ENCODE measurements at regions not wholly inside any gene's neighbourhood (a gene's known extent, or its start where the extent isn't known, plus 50 kb on each side); places are given as distances from the start of the nearest gene placed in this dataset.

GRCh38 chr18:57281519-57281918 is 70.8 kb upstream of the ST8SIA3 start:
- Histone ChIP-seq H3K9me3 (ENCODE audit: control insufficient read depth in 1 of 2, low read length in 2 of 2) (no peaks in the 10 kb centered on the region), H3K27ac (ENCODE audit: low read length) (no peak overlapping the region), H3K27me3 (ENCODE audit: low read depth, low read length) (no peaks in the 10 kb centered on the region), H3K4me3 (ENCODE audit: low read depth in 1 of 2, low read length in 2 of 2) (no peak overlapping the region), H3K36me3 (ENCODE audit: control insufficient read depth in 1 of 2, insufficient read depth in 2 of 2, low read length in 2 of 2) (no peaks in the 10 kb centered on the region), H3K4me1 (ENCODE audit: control insufficient read depth in 1 of 2, insufficient read depth in 2 of 2, low read length in 2 of 2) (no peaks in the 10 kb centered on the region)

GRCh38 chr18:57286949-57287348 is 65.4 kb upstream of the ST8SIA3 start:
- no peaks in the 10 kb centered on the region for H3K36me3 ChIP-seq (ENCODE audit: control insufficient read depth in 1 of 2, insufficient read depth in 2 of 2, low read length in 2 of 2)
- no peaks in the 10 kb centered on the region for H3K4me1 ChIP-seq (ENCODE audit: control insufficient read depth in 1 of 2, insufficient read depth in 2 of 2, low read length in 2 of 2)
- H3K27me3 ChIP-seq (ENCODE audit: low read depth, low read length): no peaks in the 10 kb centered on the region
- peaks cover 4% of the 10 kb centered on the region in 2 donors for H3K9me3 ChIP-seq (ENCODE audit: control insufficient read depth in 1 of 2, low read length in 2 of 2)
- H3K27ac ChIP-seq (ENCODE audit: low read length): no peak overlapping the region
- H3K4me3 ChIP-seq (ENCODE audit: low read depth in 1 of 2, low read length in 2 of 2): no peak overlapping the region

- Histone ChIP-seq H3K9me3 (ENCODE audit: control insufficient read depth in 1 of 2, low read length in 2 of 2) (peaks cover 4% of the 10 kb centered on the region in 2 donors), H3K4me1 (ENCODE audit: control insufficient read depth in 1 of 2, insufficient read depth in 2 of 2, low read length in 2 of 2) (no peaks in the 10 kb centered on the region)
Observed at GRCh38 chr18:57287766-57288165, 64.6 kb upstream of the ST8SIA3 start.

GRCh38 chr18:57294547-57294946 is 57.8 kb upstream of the ST8SIA3 start:
- Histone ChIP-seq H3K27me3 (ENCODE audit: low read depth, low read length) (no peaks in the 10 kb centered on the region), H3K4me1 (ENCODE audit: control insufficient read depth in 1 of 2, insufficient read depth in 2 of 2, low read length in 2 of 2) (no peaks in the 10 kb centered on the region)

More at GRCh38 chr18:57287766-57288165, 64.6 kb upstream of the ST8SIA3 start:
- Histone ChIP-seq H3K4me3 (ENCODE audit: low read depth in 1 of 2, low read length in 2 of 2) (no peak overlapping the region), H3K27me3 (ENCODE audit: low read depth, low read length) (no peaks in the 10 kb centered on the region), H3K36me3 (ENCODE audit: control insufficient read depth in 1 of 2, insufficient read depth in 2 of 2, low read length in 2 of 2) (no peaks in the 10 kb centered on the region), H3K27ac (ENCODE audit: low read length) (no peak overlapping the region)

GRCh38 chr18:57296336-57296735 is 56.0 kb upstream of the ST8SIA3 start:
- H3K4me3 ChIP-seq (ENCODE audit: low read depth in 1 of 2, low read length in 2 of 2): no peak overlapping the region
- H3K9me3 ChIP-seq (ENCODE audit: control insufficient read depth in 1 of 2, low read length in 2 of 2): no peaks in the 10 kb centered on the region
- no peak overlapping the region for H3K27ac ChIP-seq (ENCODE audit: low read length)
- H3K36me3 ChIP-seq (ENCODE audit: control insufficient read depth in 1 of 2, insufficient read depth in 2 of 2, low read length in 2 of 2): no peaks in the 10 kb centered on the region
- H3K4me1 ChIP-seq (ENCODE audit: control insufficient read depth in 1 of 2, insufficient read depth in 2 of 2, low read length in 2 of 2): no peaks in the 10 kb centered on the region
- H3K27me3 ChIP-seq (ENCODE audit: low read depth, low read length): no peaks in the 10 kb centered on the region

More at GRCh38 chr18:57294547-57294946, 57.8 kb upstream of the ST8SIA3 start:
- no peaks in the 10 kb centered on the region for H3K36me3 ChIP-seq (ENCODE audit: control insufficient read depth in 1 of 2, insufficient read depth in 2 of 2, low read length in 2 of 2)
- H3K27ac ChIP-seq (ENCODE audit: low read length): no peak overlapping the region
- H3K9me3 ChIP-seq (ENCODE audit: control insufficient read depth in 1 of 2, low read length in 2 of 2): no peaks in the 10 kb centered on the region
- H3K4me3 ChIP-seq (ENCODE audit: low read depth in 1 of 2, low read length in 2 of 2): no peak overlapping the region

GRCh38 chr18:57297306-57297705 is 55.1 kb upstream of the ST8SIA3 start:
- no peak overlapping the region for H3K27ac ChIP-seq (ENCODE audit: low read length)
- H3K27me3 ChIP-seq (ENCODE audit: low read depth, low read length): no peaks in the 10 kb centered on the region
- no peaks in the 10 kb centered on the region for H3K36me3 ChIP-seq (ENCODE audit: control insufficient read depth in 1 of 2, insufficient read depth in 2 of 2, low read length in 2 of 2)
- H3K4me1 ChIP-seq (ENCODE audit: control insufficient read depth in 1 of 2, insufficient read depth in 2 of 2, low read length in 2 of 2): no peaks in the 10 kb centered on the region
- H3K4me3 ChIP-seq (ENCODE audit: low read depth in 1 of 2, low read length in 2 of 2): no peak overlapping the region
- H3K9me3 ChIP-seq (ENCODE audit: control insufficient read depth in 1 of 2, low read length in 2 of 2): no peaks in the 10 kb centered on the region

- no peaks in the 10 kb centered on the region for H3K9me3 ChIP-seq (ENCODE audit: control insufficient read depth in 1 of 2, low read length in 2 of 2)
- no peaks in the 10 kb centered on the region for H3K27me3 ChIP-seq (ENCODE audit: low read depth, low read length)
- H3K27ac ChIP-seq (ENCODE audit: low read length): no peak overlapping the region
- H3K4me1 ChIP-seq (ENCODE audit: control insufficient read depth in 1 of 2, insufficient read depth in 2 of 2, low read length in 2 of 2): no peaks in the 10 kb centered on the region
- H3K36me3 ChIP-seq (ENCODE audit: control insufficient read depth in 1 of 2, insufficient read depth in 2 of 2, low read length in 2 of 2): no peaks in the 10 kb centered on the region
- no peak overlapping the region for H3K4me3 ChIP-seq (ENCODE audit: low read depth in 1 of 2, low read length in 2 of 2)
Observed at GRCh38 chr18:57299931-57300330, 52.4 kb upstream of the ST8SIA3 start.

- Histone ChIP-seq H3K4me1 (ENCODE audit: control insufficient read depth in 1 of 2, insufficient read depth in 2 of 2, low read length in 2 of 2) (no peaks in the 10 kb centered on the region), H3K27me3 (ENCODE audit: low read depth, low read length) (no peaks in the 10 kb centered on the region), H3K9me3 (ENCODE audit: control insufficient read depth in 1 of 2, low read length in 2 of 2) (no peaks in the 10 kb centered on the region), H3K27ac (ENCODE audit: low read length) (no peak overlapping the region), H3K4me3 (ENCODE audit: low read depth in 1 of 2, low read length in 2 of 2) (no peak overlapping the region), H3K36me3 (ENCODE audit: control insufficient read depth in 1 of 2, insufficient read depth in 2 of 2, low read length in 2 of 2) (no peaks in the 10 kb centered on the region)
Observed at GRCh38 chr18:57301573-57302559, 50.5 kb upstream of the ST8SIA3 start.
